Epithelial cell of proximal tubule (primary cell): ENCODE measurements at regions not wholly inside any gene's neighbourhood (a gene's known extent, or its start where the extent isn't known, plus 50 kb on each side); places are given as distances from the start of the nearest gene placed in this dataset.
"Not testable (repeated sequence)": the region's sequence is repeated elsewhere in the genome, so short reads cannot be mapped to it uniquely, and the experiment has no call there.

Experiments used
- DNase-seq: peaks from one replicate; pipeline ENCODE4 v3.0.0-alpha.2; 2011; ENCODE audit warnings: low read depth
- H3K4me3 ChIP-seq: 2 replicates; pipeline ENCODE4 v1.5.1; 2011; ENCODE audit warnings: low read depth, mild to moderate bottlenecking, low read length
- TF ChIP-seq, protein P1 (sequence below): conservative IDR thresholded peaks from 2 replicates; pipeline ENCODE4 v1.5.1; 2012; ENCODE audit warnings: low read depth, mild to moderate bottlenecking, low read length

DNA sequence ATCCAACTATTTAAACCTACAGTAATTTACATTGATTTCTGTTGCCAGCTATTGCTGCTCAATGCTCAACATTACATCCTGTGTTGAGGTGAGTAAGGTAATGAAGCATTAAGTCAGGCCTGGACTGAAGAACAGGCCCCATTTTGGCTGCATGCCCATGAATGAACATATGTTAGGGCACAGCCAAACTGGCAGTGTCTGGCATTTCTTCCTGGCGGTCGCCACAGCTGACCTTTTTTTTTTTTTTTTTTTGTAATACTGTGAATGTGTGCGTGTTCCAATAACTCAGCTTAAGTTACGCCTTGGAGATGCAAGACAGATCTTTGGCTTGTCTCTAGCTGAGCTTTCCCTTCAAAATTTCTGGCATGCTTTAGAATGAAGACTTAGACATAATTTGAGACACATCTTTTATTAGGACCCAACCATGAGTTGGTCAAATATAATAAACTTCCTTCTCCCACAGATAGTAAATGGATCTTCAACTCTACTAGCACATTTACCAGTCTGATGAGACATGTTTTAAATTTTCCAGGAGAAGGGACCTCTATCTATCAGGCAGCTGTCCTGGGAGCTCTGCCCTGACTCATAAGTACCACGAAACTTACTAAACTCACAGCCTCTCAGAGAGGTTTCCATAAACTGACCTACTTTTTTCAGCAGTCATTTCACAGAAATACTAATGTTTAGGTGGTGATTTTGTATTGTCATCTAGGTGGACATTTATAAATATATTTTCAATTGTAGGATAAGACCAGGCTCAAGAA, 341.1 kb upstream of the RUNX1 start:
- DNase-seq = peak; percentile 25
- TF ChIP-seq, protein P1, sequence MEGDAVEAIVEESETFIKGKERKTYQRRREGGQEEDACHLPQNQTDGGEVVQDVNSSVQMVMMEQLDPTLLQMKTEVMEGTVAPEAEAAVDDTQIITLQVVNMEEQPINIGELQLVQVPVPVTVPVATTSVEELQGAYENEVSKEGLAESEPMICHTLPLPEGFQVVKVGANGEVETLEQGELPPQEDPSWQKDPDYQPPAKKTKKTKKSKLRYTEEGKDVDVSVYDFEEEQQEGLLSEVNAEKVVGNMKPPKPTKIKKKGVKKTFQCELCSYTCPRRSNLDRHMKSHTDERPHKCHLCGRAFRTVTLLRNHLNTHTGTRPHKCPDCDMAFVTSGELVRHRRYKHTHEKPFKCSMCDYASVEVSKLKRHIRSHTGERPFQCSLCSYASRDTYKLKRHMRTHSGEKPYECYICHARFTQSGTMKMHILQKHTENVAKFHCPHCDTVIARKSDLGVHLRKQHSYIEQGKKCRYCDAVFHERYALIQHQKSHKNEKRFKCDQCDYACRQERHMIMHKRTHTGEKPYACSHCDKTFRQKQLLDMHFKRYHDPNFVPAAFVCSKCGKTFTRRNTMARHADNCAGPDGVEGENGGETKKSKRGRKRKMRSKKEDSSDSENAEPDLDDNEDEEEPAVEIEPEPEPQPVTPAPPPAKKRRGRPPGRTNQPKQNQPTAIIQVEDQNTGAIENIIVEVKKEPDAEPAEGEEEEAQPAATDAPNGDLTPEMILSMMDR = no peak
- no peak overlapping the region for H3K4me3 ChIP-seq

DNA sequence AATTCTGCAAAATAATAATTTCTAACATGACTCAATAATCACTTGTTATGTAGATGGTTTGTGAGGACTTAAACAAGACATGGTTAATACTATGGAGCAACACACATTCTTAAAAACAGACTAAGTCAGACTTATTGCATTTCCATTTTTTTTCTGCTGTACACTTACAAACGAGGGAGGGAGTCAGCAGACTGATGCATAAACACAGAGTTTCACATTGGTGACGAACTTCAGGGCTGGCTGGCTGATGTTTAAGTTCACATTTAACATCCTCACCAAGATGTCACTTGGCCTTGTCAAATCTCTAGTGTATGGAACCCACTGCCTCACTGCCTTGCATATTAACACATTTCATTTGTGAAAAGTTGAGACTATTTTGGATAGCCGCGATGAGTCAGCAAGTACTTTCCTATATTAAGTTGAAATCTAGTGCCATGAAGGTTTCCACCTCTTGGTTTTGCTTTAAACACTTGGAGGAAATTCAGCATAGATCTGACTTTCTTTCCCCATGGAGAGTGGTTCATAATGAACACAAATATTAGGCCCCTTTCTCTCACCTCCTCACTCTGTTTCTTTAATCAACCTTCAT, 337.5 kb upstream of the RUNX1 start:
- TF ChIP-seq, protein P1 = no peak
- H3K4me3 ChIP-seq = no peak overlapping the region
- no peak for DNase-seq

DNA sequence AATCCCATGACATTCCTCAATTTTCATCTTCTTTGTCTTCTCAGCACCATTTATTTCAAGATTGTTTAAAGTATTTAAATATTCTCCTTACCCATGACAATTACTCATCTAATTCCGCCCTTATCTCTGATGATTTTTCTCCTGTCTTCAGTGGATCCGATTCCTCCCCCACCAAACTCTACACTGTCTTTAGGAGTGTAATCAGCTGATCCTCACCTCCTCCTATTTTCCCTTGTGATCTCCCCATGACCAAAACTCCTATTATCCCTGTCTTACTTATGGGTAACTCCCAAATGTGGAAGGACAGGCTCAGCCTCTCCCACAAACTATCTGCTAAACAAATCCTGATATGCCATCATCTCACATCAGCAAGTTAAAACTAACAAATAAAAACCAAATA, 335.3 kb upstream of the RUNX1 start:
- no peak overlapping the region for H3K4me3 ChIP-seq
- TF ChIP-seq, protein P1 = no peak
- no peak for DNase-seq

DNA sequence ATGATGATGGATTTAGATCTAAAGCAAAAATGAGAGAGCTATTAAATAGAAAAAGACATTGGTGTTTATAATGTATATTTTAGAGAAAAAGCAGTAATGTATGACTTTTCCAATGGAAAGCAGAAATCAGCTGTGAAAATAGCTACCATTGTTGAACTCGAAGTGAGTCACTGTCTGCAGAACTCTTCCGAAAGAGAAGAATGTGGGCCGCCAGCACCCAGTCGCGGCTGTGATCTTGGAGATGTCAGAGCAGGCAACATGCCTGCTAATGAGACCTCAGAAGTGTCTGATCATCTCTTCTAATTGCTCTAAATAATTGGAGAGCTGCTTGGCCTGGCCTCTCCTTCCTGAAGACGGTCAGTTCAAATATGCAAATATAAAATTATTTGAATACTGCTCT, 333.6 kb upstream of the RUNX1 start:
- no peak for DNase-seq
- no peak overlapping the region for H3K4me3 ChIP-seq
- TF ChIP-seq, protein P1 = no peak

DNA sequence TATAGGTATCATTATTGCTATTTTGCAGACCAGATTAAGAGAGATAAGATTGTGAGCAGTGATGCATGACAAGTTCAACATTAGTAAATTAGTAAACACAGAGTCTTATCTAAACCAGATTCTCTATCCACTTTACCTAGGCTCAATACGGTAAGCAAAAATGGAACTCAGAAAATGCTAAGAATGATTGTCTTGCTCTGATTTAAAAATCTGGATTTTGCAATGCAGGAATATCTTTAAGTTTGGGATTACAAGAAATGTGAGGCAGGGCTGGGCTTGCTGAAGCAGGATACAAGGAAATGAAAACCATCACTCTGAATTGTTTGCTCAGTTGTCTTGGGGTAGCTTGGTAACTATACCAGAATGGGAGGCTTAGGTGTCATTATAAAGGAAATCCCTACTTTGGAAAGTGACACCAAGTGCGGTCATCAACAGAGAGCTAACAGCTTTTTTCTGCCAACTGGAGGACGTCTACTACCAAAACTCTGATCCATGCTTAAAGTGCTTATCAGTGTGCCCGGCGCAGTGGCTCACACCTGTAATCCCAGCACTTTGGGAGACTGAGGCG, 332.7 kb upstream of the RUNX1 start:
- TF ChIP-seq, protein P1 = no peak
- H3K4me3 ChIP-seq = no peak overlapping the region
- no peak for DNase-seq

DNA sequence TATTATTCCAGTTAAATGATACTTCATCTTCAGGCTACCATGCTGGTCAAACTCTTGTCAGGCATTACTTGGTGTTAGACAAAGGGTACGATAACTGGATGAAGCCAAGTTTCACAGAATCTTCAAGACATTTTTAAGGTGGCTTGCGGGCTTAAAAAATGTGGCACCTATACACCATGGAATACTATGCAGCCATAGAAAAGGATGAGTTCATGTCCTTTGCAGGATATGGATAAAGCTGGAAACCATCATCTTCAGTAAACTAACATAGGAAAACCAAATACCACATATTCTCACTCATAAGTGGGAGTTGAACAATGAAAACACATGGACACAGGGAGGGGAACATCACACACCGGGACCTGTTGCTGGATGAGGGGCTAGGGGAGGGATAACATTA, 331.2 kb upstream of the RUNX1 start:
- H3K4me3 ChIP-seq, DNase-seq: not testable (repeated sequence)

DNA sequence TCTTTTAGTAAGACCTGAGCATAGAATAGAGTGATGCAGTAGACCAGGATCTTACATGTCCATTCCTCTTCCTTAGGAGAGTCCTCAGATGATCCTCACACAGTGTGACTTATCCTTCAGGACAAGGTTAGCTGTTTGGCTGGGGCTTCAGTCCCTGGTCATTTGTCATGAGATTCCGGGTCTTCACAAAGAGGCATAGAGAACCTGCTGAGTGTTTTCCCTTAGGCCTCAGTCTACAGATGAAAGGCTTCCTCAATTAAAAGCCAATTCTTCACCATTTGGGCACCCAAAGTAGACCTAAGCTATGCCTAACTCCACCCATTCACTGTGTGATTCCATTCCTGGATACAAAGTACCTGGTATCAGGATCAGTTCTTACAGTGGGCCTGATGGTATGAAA, 329.8 kb upstream of the RUNX1 start:
- no peak for DNase-seq
- TF ChIP-seq, protein P1 = no peak
- no peak overlapping the region for H3K4me3 ChIP-seq
